ENCODE measurements at regions not wholly inside any gene's neighbourhood (a gene's known extent, or its start where the extent isn't known, plus 50 kb on each side); places are given as distances from the start of the nearest gene placed in this dataset.

- no peak for TF ChIP-seq CTCF (IDR thresholded peaks at IDR 0.05; ENCODE audit: low read depth, low read length, missing input control)
- TF ChIP-seq SP1 (IDR thresholded peaks at IDR 0.05) = no peak
- no peak for TF ChIP-seq TAF1 (conservative IDR thresholded peaks at IDR 0.05)
- TF ChIP-seq RAD21 (IDR thresholded peaks at IDR 0.05) = no peak
- no peak for TF ChIP-seq FOXA1 (IDR thresholded peaks at IDR 0.05)
Observed at GRCh38 chr10:133016493-133017202, 71.1 kb upstream of the ADGRA1 start.
